ENCODE measurements at regions not wholly inside any gene's neighbourhood (a gene's known extent, or its start where the extent isn't known, plus 50 kb on each side); places are given as distances from the start of the nearest gene placed in this dataset.

- DNase-seq (peak in 2 of 3 donors; percentile 1 to 3), ATAC-seq (ENCODE audit: insufficient read depth, low FRiP score) (no peak)
- Histone ChIP-seq H3K9ac (ENCODE audit: insufficient read depth in 1 of 2, low read length in 2 of 2) (no peak overlapping the region), H3K27ac (ENCODE audit: low read depth in 1 of 2, low read length in 1 of 2) (no peak overlapping the region), H3K4me1 (ENCODE audit: control insufficient read depth in 5 of 5, insufficient read depth in 5 of 5, low read length in 5 of 5) (no peaks in the 10 kb centered on the region), H3K9me3 (ENCODE audit: control insufficient read depth in 4 of 4, insufficient read depth in 3 of 4, low read length in 3 of 4) (peaks cover 0 to 1% (median 0%) of the 10 kb centered on the region in 4 donors), H3K4me3 (no peak overlapping the region), H3K36me3 (ENCODE audit: control insufficient read depth in 4 of 4, insufficient read depth in 4 of 4, low read length in 4 of 4) (no peaks in the 10 kb centered on the region), H3K27me3 (ENCODE audit: control insufficient read depth in 3 of 3, insufficient read depth in 3 of 3, low read length in 2 of 3) (no peaks in the 10 kb centered on the region)
- 40 to 52% methylated on average over 2 of the region's 2 CpGs for WGBS, 2 donors
- TF ChIP-seq, protein P1, sequence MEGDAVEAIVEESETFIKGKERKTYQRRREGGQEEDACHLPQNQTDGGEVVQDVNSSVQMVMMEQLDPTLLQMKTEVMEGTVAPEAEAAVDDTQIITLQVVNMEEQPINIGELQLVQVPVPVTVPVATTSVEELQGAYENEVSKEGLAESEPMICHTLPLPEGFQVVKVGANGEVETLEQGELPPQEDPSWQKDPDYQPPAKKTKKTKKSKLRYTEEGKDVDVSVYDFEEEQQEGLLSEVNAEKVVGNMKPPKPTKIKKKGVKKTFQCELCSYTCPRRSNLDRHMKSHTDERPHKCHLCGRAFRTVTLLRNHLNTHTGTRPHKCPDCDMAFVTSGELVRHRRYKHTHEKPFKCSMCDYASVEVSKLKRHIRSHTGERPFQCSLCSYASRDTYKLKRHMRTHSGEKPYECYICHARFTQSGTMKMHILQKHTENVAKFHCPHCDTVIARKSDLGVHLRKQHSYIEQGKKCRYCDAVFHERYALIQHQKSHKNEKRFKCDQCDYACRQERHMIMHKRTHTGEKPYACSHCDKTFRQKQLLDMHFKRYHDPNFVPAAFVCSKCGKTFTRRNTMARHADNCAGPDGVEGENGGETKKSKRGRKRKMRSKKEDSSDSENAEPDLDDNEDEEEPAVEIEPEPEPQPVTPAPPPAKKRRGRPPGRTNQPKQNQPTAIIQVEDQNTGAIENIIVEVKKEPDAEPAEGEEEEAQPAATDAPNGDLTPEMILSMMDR (IDR thresholded peaks at IDR 0.05; ENCODE audit: control extremely low read depth, extremely low read depth): no peak
Observed at GRCh38 chr14:28678887-28679286, 87.7 kb upstream of the FOXG1 start.

- no peaks in the 10 kb centered on the region for H3K4me1 ChIP-seq (ENCODE audit: control insufficient read depth in 5 of 5, insufficient read depth in 5 of 5, low read length in 5 of 5)
- no peak overlapping the region for H3K27ac ChIP-seq (ENCODE audit: low read depth in 1 of 2, low read length in 1 of 2)
- H3K27me3 ChIP-seq (ENCODE audit: control insufficient read depth in 3 of 3, insufficient read depth in 3 of 3, low read length in 2 of 3): no peaks in the 10 kb centered on the region
- ATAC-seq (ENCODE audit: insufficient read depth, low FRiP score) (no peak), DNase-seq (no peak)
- TF ChIP-seq, protein P1 (IDR thresholded peaks at IDR 0.05; ENCODE audit: control extremely low read depth, extremely low read depth): no peak
- WGBS, 2 donors: 64 to 67% methylated on average over 4 of the region's 4 CpGs
- no peak overlapping the region for H3K4me3 ChIP-seq
- H3K9ac ChIP-seq (ENCODE audit: insufficient read depth in 1 of 2, low read length in 2 of 2): no peak overlapping the region
- no peaks in the 10 kb centered on the region for H3K36me3 ChIP-seq (ENCODE audit: control insufficient read depth in 4 of 4, insufficient read depth in 4 of 4, low read length in 4 of 4)
- peaks cover 0 to 3% (median 0%) of the 10 kb centered on the region in 4 donors for H3K9me3 ChIP-seq (ENCODE audit: control insufficient read depth in 4 of 4, insufficient read depth in 3 of 4, low read length in 3 of 4)
Observed at GRCh38 chr14:28681681-28682080, 84.9 kb upstream of the FOXG1 start.

DNA sequence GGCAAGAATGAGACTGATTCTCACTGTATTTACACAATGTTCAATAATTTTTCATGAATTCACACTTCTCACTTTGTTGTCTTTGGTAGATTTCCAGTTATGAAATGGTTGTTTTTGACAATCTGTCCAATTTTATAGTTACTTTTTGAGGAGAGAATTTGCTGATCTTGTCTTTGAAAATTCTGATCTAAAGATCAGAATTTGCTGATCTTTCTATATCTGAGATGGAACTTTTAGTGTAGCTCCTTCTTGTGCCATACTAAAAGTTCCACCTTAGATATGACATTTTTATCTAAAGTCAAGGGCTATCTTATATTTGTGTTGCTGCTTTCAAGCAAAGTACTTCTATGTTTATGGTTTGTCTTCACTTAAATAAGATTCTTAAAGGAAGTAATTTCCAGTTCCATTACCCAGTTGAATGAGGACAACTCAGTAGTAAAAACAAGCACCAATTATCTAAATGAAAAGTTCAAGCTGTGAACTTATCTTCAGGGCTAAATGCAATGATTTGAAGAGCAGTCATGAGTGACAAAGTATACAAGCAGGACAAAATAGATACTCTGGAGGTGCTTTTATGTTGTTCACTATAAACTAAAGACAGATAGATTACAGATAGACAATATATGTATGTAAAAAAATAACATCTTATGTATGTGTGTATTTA, 76.4 kb upstream of the FOXG1 start:
- ATAC-seq (ENCODE audit: insufficient read depth, low FRiP score) (no peak), DNase-seq (no peak)
- TF ChIP-seq, protein P1 (IDR thresholded peaks at IDR 0.05; ENCODE audit: control extremely low read depth, extremely low read depth): no peak
- no peaks in the 10 kb centered on the region for H3K36me3 ChIP-seq (ENCODE audit: control insufficient read depth in 4 of 4, insufficient read depth in 4 of 4, low read length in 4 of 4)
- H3K9ac ChIP-seq (ENCODE audit: insufficient read depth in 1 of 2, low read length in 2 of 2): no peak overlapping the region
- H3K27ac ChIP-seq (ENCODE audit: low read depth in 1 of 2, low read length in 1 of 2): no peak overlapping the region
- no peaks in the 10 kb centered on the region for H3K4me1 ChIP-seq (ENCODE audit: control insufficient read depth in 5 of 5, insufficient read depth in 5 of 5, low read length in 5 of 5)
- no peak overlapping the region for H3K4me3 ChIP-seq
- no peaks in the 10 kb centered on the region for H3K27me3 ChIP-seq (ENCODE audit: control insufficient read depth in 3 of 3, insufficient read depth in 3 of 3, low read length in 2 of 3)
- H3K9me3 ChIP-seq (ENCODE audit: control insufficient read depth in 4 of 4, insufficient read depth in 3 of 4, low read length in 3 of 4): no peaks in the 10 kb centered on the region

GRCh38 chr14:28695109-28695508, 71.5 kb upstream of the FOXG1 start:
- no peak overlapping the region for H3K4me3 ChIP-seq
- TF ChIP-seq, protein P1 (IDR thresholded peaks at IDR 0.05; ENCODE audit: control extremely low read depth, extremely low read depth): no peak
- H3K27me3 ChIP-seq (ENCODE audit: control insufficient read depth in 3 of 3, insufficient read depth in 3 of 3, low read length in 2 of 3): no peaks in the 10 kb centered on the region
- H3K27ac ChIP-seq (ENCODE audit: low read depth in 1 of 2, low read length in 1 of 2): no peak overlapping the region
- H3K9me3 ChIP-seq (ENCODE audit: control insufficient read depth in 4 of 4, insufficient read depth in 3 of 4, low read length in 3 of 4): no peaks in the 10 kb centered on the region
- H3K9ac ChIP-seq (ENCODE audit: insufficient read depth in 1 of 2, low read length in 2 of 2): no peak overlapping the region
- H3K4me1 ChIP-seq (ENCODE audit: control insufficient read depth in 5 of 5, insufficient read depth in 5 of 5, low read length in 5 of 5): no peaks in the 10 kb centered on the region
- no peaks in the 10 kb centered on the region for H3K36me3 ChIP-seq (ENCODE audit: control insufficient read depth in 4 of 4, insufficient read depth in 4 of 4, low read length in 4 of 4)
- no peak for ATAC-seq (ENCODE audit: insufficient read depth, low FRiP score)
- DNase-seq: no peak

Data from lung (tissue), 11 donors.